ENCODE measurements at regions not wholly inside any gene's neighbourhood (a gene's known extent, or its start where the extent isn't known, plus 50 kb on each side); places are given as distances from the start of the nearest gene placed in this dataset.
A peak's percentile ranks its signal among the peaks of the same experiment; 100 is the strongest.

GRCh38 chr14:54129850-54130640 is 173.4 kb upstream of the BMP4 start:
- DNase-seq = no peak

GRCh38 chr14:54132496-54132895 is 175.9 kb upstream of the BMP4 start:
- peak; percentile 19 for DNase-seq

- no peak for DNase-seq
Observed at GRCh38 chr14:54133896-54134295, 177.3 kb upstream of the BMP4 start.

- no peak for DNase-seq
Observed at GRCh38 chr14:54135804-54136280, 179.2 kb upstream of the BMP4 start.

GRCh38 chr14:54136894-54137613 is 180.4 kb upstream of the BMP4 start:
- DNase-seq = no peak

- no peak for DNase-seq
Observed at GRCh38 chr14:54137614-54137961, 181.0 kb upstream of the BMP4 start.

GRCh38 chr14:54138024-54138353 is 181.4 kb upstream of the BMP4 start:
- DNase-seq = no peak

GRCh38 chr14:54138354-54139038 is 181.9 kb upstream of the BMP4 start:
- no peak for DNase-seq

GRCh38 chr14:54140551-54140950 is 183.9 kb upstream of the BMP4 start:
- DNase-seq = no peak

- DNase-seq = no peak
Observed at GRCh38 chr14:54146601-54147000, 190.0 kb upstream of the BMP4 start.

- peak; percentile 10 for DNase-seq
Observed at GRCh38 chr14:54147282-54147681, 190.7 kb upstream of the BMP4 start.

- no peak for DNase-seq
Observed at GRCh38 chr14:54147758-54148157, 191.1 kb upstream of the BMP4 start.

- no peak for DNase-seq
Observed at GRCh38 chr14:54148251-54148650, 191.6 kb upstream of the BMP4 start.

- no peak for DNase-seq
Observed at GRCh38 chr14:54152351-54152750, 195.7 kb upstream of the BMP4 start.

- peak; percentile 65 for DNase-seq
Observed at GRCh38 chr14:54166049-54166950, 209.7 kb upstream of the BMP4 start.

GRCh38 chr14:54168489-54168888 is 211.9 kb upstream of the BMP4 start:
- no peak for DNase-seq

GRCh38 chr14:54169254-54169924 is 212.8 kb upstream of the BMP4 start:
- peak; percentile 31 for DNase-seq

- no peak for DNase-seq
Observed at GRCh38 chr14:54170301-54170700, 213.7 kb upstream of the BMP4 start.

GRCh38 chr14:54172114-54172513 is 215.5 kb upstream of the BMP4 start:
- DNase-seq = no peak

- peak; percentile 15 for DNase-seq
Observed at GRCh38 chr14:54172562-54172961, 215.9 kb upstream of the BMP4 start.

GRCh38 chr14:54173802-54174201 is 217.2 kb upstream of the BMP4 start:
- peak; percentile 58 for DNase-seq

- no peak for DNase-seq
Observed at GRCh38 chr14:54174457-54174856, 217.8 kb upstream of the BMP4 start.

Measured in NCI-H446 treated with DMSO at 0.1 percent for 48 hours (cell line).